ENCODE measurements at regions not wholly inside any gene's neighbourhood (a gene's known extent, or its start where the extent isn't known, plus 50 kb on each side); places are given as distances from the start of the nearest gene placed in this dataset.

GRCh38 chr7:131924857-131925256 lies 368.4 kb upstream of the PODXL start:
- no peak for TF ChIP-seq CTCF (IDR thresholded peaks at IDR 0.05)
- no peak for TF ChIP-seq POLR2A (IDR thresholded peaks at IDR 0.05)
